Stimulated activated CD8-positive, alpha-beta memory T cell treated with anti-CD3 and anti-CD28 coated beads, Interleukin-2, amount 100 ng/mL, for 1 hour (primary cell): ENCODE measurements at regions not wholly inside any gene's neighbourhood (a gene's known extent, or its start where the extent isn't known, plus 50 kb on each side); places are given as distances from the start of the nearest gene placed in this dataset.

Source experiments
- DNase-seq, 2 donors: peaks; one replicate each; pipeline ENCODE4 v3.0.0-alpha.2; 2020; ENCODE audit warnings: low read depth in 2 of 2

GRCh38 chr12:126185025-126185424 is 1119.8 kb downstream of the AACS start:
- no peak for DNase-seq

DNA sequence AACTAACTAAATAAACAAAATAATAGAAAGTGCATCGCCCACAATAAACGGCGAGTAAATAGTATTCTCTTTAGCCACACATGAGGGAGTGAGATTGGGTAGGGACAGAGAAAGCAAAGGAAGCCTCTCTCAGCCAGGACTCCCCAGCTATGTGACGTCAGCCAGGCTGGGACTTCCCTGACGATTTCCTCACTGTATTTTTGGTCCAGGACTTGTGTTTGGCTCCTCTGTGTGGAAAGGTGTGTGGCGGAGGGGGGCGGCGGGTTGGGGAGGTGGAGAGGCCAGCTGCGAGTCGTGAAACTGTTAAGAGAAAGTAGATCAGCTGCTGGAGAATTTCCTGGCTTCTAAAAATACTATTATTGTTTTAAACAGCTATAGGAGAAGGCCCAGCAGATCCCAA is 1124.6 kb downstream of the AACS start:
- DNase-seq: no peak

- no peak for DNase-seq
Observed at GRCh38 chr12:126191031-126191891, 1126.0 kb downstream of the AACS start.

DNA sequence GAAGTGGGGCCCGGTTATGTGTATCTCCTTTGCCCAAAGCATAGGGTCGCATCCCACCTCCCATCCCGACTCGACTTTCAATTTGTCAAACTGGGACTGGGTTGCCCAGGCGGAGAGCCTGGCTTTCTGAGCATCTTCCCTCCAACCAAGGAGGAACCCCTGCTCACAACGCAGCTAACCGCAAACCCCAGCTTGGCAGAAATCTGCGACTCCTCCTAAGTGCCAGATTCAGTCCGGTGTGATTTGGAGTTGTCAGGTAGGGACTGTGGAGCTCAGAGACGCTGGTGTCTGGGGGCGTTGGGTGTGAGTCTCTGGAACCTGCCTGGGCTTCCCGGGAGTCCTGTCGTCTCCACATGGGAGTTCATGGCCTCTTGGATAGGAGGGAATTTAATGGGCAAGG is 1126.7 kb downstream of the AACS start:
- DNase-seq: no peak

GRCh38 chr12:126193190-126193589 is 1128.0 kb downstream of the AACS start:
- no peak for DNase-seq

GRCh38 chr12:126196263-126196662 is 1131.0 kb downstream of the AACS start:
- no peak for DNase-seq

DNA sequence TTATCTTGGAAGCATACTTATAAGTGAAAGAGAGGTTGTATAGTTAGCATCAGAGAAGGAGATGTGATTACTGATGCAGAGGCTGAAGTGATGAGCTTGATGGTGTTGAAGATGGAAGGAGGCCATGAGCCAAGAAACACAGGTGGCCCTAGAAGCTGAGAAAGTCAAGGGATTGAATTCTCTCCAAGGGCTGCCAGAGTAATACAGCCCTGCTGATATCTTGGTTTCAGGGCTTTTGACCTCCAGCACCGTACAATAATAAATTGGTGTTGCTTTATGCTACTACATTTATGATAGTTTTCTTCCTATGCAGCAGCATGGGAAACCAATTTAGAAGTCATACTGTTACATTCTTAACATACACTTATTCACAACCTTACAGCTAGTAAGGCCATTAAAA is 1133.3 kb downstream of the AACS start:
- DNase-seq: no peak

DNA sequence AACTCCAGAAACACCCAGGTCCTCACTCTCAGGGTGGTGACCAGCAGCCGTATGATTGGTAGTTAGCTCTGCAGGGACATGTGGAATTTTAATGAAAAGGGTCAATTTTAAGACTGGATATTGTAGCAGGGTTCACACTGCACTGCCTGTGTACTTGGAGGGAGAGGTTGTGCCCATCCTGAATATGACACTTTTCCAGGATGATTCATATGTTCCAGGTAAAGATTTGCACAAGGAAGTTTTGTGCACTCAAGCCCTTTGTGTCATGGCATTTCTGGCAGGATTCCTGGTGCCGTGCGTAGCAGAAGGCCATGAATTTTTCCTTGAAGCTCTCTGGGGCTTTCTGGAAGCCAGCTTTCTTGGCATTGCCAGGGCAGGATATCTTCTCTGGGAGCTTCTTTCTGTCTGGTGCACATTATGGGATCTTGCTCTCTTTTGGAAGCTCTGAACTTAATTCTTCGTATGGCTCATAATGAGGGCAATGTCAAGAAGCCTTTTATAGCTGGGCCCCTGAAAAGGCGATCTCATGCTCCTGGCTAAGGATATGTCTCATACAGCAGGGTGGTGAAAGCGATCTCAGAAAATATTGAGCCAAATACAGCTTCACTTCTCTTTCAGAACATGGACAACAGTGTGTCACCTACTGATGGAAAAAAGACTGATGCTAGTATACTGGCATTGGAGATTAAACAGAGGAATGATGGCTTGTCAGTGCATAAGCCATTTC is 1133.9 kb downstream of the AACS start:
- DNase-seq: no peak

DNA sequence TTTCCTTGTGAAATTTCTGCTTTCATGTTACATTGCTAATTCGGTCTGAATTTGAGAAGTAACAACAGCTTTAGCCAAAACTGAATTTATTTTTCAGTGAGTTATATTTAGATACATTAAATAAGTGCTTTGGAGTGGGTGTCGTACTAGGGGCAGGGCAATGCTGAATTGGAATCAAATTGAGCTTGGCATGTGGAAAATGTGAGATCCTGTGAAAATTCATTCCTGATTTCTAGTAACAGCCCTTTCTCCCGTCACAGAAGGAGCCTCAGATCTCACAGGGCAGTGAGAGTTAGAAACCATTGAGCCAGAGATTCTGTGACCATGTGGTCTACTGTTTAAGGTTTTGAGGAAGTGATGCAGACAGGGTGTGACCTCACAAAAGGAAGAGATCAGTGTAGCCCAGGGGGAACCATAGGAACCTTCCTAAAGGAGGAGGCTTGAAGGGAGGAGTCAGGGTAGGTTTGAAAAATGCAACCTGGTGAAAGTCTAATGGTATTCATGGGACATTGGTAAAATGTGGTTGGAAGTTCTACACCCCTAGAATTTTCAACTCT is 1136.8 kb downstream of the AACS start:
- no peak for DNase-seq

GRCh38 chr12:126204326-126204725 is 1139.1 kb downstream of the AACS start:
- DNase-seq: no peak

DNA sequence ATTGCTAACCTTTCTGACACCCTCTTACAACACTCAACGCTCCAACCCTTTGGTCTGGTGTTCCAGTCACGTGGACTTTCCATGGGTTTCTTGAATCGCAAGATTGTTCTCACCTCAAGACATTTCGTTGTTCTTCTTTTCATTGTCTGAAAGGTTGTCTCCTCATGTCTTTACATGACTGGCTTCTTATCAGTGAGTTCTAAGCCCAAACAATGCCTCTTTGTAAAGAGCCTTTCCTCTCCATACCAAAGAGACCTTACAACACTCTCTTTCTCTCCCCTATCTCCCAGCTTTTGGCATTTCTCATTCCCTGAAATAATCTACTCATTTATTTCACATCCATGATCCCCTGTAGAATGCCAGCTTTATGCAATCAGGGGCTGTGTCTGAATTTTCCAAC is 1144.8 kb downstream of the AACS start:
- no peak for DNase-seq

- DNase-seq: no peak
Observed at GRCh38 chr12:126210448-126210847, 1145.2 kb downstream of the AACS start.

- DNase-seq: no peak
Observed at GRCh38 chr12:126212824-126213223, 1147.6 kb downstream of the AACS start.

DNA sequence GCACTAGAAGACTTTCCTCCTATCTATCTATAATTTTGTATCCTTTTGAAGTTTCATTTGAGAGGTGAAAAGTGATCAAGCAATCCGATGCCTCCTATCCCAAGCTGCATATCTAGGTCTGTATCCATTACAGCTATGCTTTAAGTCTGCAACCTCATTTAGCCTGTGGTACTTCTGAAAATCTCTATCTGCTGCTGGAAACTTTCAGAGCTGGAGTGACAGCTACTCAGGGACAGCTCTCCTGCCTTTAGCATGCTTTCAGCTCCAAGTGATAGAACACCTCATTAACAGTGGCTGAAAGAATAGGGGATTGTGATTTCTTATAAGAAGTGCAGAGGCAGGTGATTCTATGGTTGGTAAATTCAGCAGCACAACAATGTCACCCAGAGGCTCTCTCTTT is 1153.5 kb downstream of the AACS start:
- DNase-seq: no peak

- DNase-seq: no peak
Observed at GRCh38 chr12:126219139-126219538, 1153.9 kb downstream of the AACS start.

- no peak for DNase-seq
Observed at GRCh38 chr12:126219654-126220279, 1154.5 kb downstream of the AACS start.

DNA sequence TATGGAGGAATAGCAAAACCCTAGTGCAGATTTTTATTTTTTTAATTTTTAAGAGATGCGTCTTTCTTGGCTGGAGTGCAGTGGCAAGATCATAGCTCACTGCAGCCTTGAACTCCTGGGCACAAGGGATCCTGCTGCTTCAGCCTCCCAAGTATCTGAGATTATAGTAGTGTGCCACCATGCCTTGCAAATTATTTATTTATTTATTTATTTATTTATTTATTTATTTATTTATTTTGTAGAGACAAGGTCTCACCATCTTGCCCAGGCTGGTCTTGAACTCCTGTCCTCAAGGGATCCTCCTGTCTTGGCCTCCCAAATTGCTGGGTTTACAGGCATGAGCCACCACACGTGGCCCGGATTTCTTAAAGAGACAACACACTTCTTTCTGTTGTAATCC is 1158.8 kb downstream of the AACS start:
- DNase-seq: no peak

GRCh38 chr12:126228936-126229335 is 1163.7 kb downstream of the AACS start:
- DNase-seq: no peak

DNA sequence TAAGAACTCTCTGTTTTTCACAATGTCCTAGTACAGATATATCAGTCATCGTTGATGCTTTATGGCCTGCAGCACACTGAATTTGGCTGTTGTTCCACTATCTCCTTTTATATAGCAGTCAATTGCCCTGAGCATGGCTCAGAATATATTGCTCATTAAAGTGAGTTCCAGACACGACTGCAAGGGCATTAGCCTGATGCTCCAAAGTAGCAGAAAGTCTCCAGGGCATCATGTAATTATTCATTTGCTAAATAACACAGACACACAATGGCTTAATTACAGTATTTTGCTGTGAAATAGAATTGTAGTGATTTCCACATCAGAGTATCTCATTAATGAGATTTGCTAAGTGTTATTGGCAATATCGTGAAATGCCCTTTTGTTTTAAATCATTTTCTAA is 1167.5 kb downstream of the AACS start:
- no peak for DNase-seq

GRCh38 chr12:126233625-126234024 is 1168.4 kb downstream of the AACS start:
- no peak for DNase-seq

- no peak for DNase-seq
Observed at GRCh38 chr12:126243814-126244440, 1178.7 kb downstream of the AACS start.

- no peak for DNase-seq
Observed at GRCh38 chr12:126247936-126248335, 1182.7 kb downstream of the AACS start.
